ENCODE measurements at regions not wholly inside any gene's neighbourhood (a gene's known extent, or its start where the extent isn't known, plus 50 kb on each side); places are given as distances from the start of the nearest gene placed in this dataset.

DNA sequence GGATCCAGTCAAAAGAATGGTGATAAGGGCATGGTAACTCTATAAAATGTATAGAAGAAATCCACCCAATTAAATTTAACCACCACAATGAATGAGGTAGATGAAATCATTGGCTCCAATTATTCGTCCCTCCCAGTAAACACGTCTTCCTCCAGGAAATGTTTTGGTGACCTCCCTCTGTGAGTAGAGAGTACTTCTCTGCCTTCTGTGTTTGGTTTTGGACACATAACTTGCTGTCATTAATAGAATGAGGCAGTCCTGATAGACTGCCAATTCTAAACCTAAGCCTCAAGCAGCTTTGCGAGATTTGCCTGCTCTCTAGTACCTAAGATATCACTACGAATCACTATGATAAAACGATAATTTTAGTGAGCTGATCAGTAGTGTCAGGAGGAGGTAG is 632.8 kb downstream of the HDGFL1 start:
- H3K27ac Mint-ChIP-seq: no peak overlapping the region
- no peaks in the 10 kb centered on the region for H3K27me3 Mint-ChIP-seq
- H3K36me3 Mint-ChIP-seq (ENCODE audit: insufficient read depth): no peaks in the 10 kb centered on the region
- H3K9me3 Mint-ChIP-seq (ENCODE audit: low read depth): no peaks in the 10 kb centered on the region
- H3K4me3 Mint-ChIP-seq (ENCODE audit: low read depth): no peak overlapping the region
- TF ChIP-seq CTCF (IDR thresholded peaks at IDR 0.05; ENCODE audit: unreplicated experiment): no peak
- no peaks in the 10 kb centered on the region for H3K4me1 Mint-ChIP-seq (ENCODE audit: low read depth)
- no peak for DNase-seq (ENCODE audit: low spot score, unreplicated experiment)

GRCh38 chr6:23212398-23212797 is 643.0 kb downstream of the HDGFL1 start:
- Mint-ChIP-seq H3K36me3 (ENCODE audit: insufficient read depth) (no peaks in the 10 kb centered on the region), H3K27me3 (no peaks in the 10 kb centered on the region), H3K4me3 (ENCODE audit: low read depth) (no peak overlapping the region), H3K4me1 (ENCODE audit: low read depth) (peaks cover 6% of the 10 kb centered on the region), H3K9me3 (ENCODE audit: low read depth) (peaks cover 20% of the 10 kb centered on the region), H3K27ac (no peak overlapping the region)
- no peak for TF ChIP-seq CTCF (IDR thresholded peaks at IDR 0.05; ENCODE audit: unreplicated experiment)
- no peak for DNase-seq (ENCODE audit: low spot score, unreplicated experiment)

GRCh38 chr6:23213193-23213592 is 643.8 kb downstream of the HDGFL1 start:
- no peak for DNase-seq (ENCODE audit: low spot score, unreplicated experiment)
- Mint-ChIP-seq H3K27me3 (no peaks in the 10 kb centered on the region), H3K4me1 (ENCODE audit: low read depth) (peaks cover 10% of the 10 kb centered on the region), H3K9me3 (ENCODE audit: low read depth) (peaks cover 12% of the 10 kb centered on the region), H3K36me3 (ENCODE audit: insufficient read depth) (no peaks in the 10 kb centered on the region), H3K4me3 (ENCODE audit: low read depth) (no peak overlapping the region), H3K27ac (no peak overlapping the region)
- no peak for TF ChIP-seq CTCF (IDR thresholded peaks at IDR 0.05; ENCODE audit: unreplicated experiment)

- Mint-ChIP-seq H3K9me3 (ENCODE audit: low read depth) (peaks cover 8% of the 10 kb centered on the region), H3K4me3 (ENCODE audit: low read depth) (no peak overlapping the region), H3K27ac (no peak overlapping the region), H3K27me3 (no peaks in the 10 kb centered on the region), H3K36me3 (ENCODE audit: insufficient read depth) (no peaks in the 10 kb centered on the region), H3K4me1 (ENCODE audit: low read depth) (peaks cover 13% of the 10 kb centered on the region)
- no peak for DNase-seq (ENCODE audit: low spot score, unreplicated experiment)
- no peak for TF ChIP-seq CTCF (IDR thresholded peaks at IDR 0.05; ENCODE audit: unreplicated experiment)
These were observed 644.3 kb downstream of the HDGFL1 start for GRCh38 chr6:23213651-23214050.

- no peak for DNase-seq (ENCODE audit: low spot score, unreplicated experiment)
- Mint-ChIP-seq H3K27me3 (no peaks in the 10 kb centered on the region), H3K36me3 (ENCODE audit: insufficient read depth) (no peaks in the 10 kb centered on the region), H3K4me1 (ENCODE audit: low read depth) (peaks cover 16% of the 10 kb centered on the region), H3K9me3 (ENCODE audit: low read depth) (peaks cover 3% of the 10 kb centered on the region), H3K4me3 (ENCODE audit: low read depth) (no peak overlapping the region), H3K27ac (no peak overlapping the region)
- TF ChIP-seq CTCF (IDR thresholded peaks at IDR 0.05; ENCODE audit: unreplicated experiment): no peak
These were observed 649.4 kb downstream of the HDGFL1 start for GRCh38 chr6:23218751-23219150.

Data from progenitor cell of endocrine pancreas (in vitro differentiated cells).